GM10266 (cell line): ENCODE measurements at regions not wholly inside any gene's neighbourhood (a gene's known extent, or its start where the extent isn't known, plus 50 kb on each side); places are given as distances from the start of the nearest gene placed in this dataset.

ENCODE experiments used
- DNase-seq: peaks from one replicate; pipeline ENCODE4 v3.0.0; 2012; ENCODE audit errors: extremely low spot score
- CTCF ChIP-seq: IDR thresholded peaks from 2 replicates; pipeline ENCODE4 v1.5.1; 2012; ENCODE audit warnings: mild to moderate bottlenecking, low read depth; ENCODE audit not compliant: control insufficient read depth, insufficient read depth; ENCODE audit errors: missing control alignments

GRCh38 chr5:38742821-38743220 is 103.0 kb upstream of the OSMR start:
- TF ChIP-seq CTCF: no peak
- DNase-seq: no peak

GRCh38 chr5:38743562-38743961 is 102.2 kb upstream of the OSMR start:
- no peak for TF ChIP-seq CTCF
- DNase-seq: no peak

- DNase-seq: no peak
- no peak for TF ChIP-seq CTCF
Observed at GRCh38 chr5:38745836-38746732, 99.7 kb upstream of the OSMR start.

- no peak for TF ChIP-seq CTCF
- no peak for DNase-seq
Observed at GRCh38 chr5:38749861-38750260, 96.0 kb upstream of the OSMR start.

GRCh38 chr5:38751103-38751502 is 94.7 kb upstream of the OSMR start:
- no peak for TF ChIP-seq CTCF
- no peak for DNase-seq

GRCh38 chr5:38752012-38752536 is 93.7 kb upstream of the OSMR start:
- no peak for TF ChIP-seq CTCF

GRCh38 chr5:38752622-38753021 is 93.2 kb upstream of the OSMR start:
- DNase-seq: no peak
- no peak for TF ChIP-seq CTCF

More at GRCh38 chr5:38752012-38752536, 93.7 kb upstream of the OSMR start:
- DNase-seq: no peak
